Stimulated activated CD4-positive, alpha-beta T cell treated with anti-CD3 and anti-CD28 coated beads, Interleukin-1b, Interleukin-23, amount 100 ng/mL, for 24 hours (primary cell): ENCODE measurements at regions not wholly inside any gene's neighbourhood (a gene's known extent, or its start where the extent isn't known, plus 50 kb on each side); places are given as distances from the start of the nearest gene placed in this dataset.

Source experiments
- DNase-seq, 4 experiments: peaks; one replicate each; pipeline ENCODE4 v3.0.0-alpha.2; 2020; ENCODE audit warnings: low read depth in 4 of 4, low spot score in 1 of 4

DNA sequence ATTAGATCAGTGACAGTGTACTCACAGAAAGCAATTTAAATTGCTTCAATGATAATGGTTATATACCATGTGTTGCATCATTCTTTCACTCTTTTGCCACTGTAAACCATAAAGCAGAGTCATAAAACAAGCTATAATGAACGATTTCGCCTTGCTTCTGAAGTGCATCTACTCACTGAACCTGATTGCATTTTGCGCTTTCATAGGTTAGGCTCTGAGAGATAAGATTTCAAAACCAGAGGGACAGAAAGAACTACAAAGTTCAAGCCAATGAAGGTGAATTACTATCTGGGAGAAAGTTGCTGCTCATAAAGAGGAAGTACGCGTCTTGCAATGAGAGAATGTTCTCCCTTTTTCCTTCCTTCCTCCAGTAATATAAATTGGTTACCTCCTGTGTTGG, 412.7 kb downstream of the CETN3 start:
- no peak for DNase-seq

DNA sequence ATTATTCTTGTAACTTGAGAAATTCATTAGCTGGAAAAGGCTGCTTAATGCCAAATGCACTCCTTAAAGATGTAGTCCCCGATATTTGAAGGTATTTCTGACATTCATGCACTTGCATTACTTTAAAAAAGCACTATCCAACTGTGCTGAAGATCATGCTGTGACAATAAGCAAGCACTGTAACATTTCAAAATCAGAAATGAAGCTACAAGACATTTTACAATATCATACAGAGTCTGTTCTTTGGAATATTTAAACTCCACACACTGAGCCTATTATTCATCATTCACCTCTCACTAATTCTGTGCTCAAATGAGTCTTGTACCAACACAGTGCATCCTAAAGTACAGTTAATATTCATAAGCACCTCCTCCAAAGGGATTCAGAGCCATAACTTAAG, 413.2 kb downstream of the CETN3 start:
- no peak for DNase-seq

DNA sequence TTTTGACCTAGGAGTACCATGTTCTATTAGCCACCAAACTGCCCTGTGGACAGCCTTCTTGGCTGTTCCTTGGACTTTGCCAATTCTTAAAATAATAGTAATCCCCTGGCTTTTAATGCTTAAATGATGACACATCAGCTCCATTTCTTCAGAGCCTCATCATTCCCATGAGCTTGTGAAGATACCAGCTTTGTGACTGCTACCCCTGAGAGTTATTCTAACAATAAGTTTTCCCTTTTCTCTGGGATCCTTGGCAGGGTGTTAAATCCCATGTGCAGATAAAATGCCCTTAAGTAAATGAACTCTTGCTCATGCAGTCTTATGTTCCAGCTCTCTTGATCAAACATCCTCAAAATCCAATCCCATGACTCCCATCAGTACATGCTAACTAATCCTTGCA, 415.3 kb downstream of the CETN3 start:
- DNase-seq, result no peak

DNA sequence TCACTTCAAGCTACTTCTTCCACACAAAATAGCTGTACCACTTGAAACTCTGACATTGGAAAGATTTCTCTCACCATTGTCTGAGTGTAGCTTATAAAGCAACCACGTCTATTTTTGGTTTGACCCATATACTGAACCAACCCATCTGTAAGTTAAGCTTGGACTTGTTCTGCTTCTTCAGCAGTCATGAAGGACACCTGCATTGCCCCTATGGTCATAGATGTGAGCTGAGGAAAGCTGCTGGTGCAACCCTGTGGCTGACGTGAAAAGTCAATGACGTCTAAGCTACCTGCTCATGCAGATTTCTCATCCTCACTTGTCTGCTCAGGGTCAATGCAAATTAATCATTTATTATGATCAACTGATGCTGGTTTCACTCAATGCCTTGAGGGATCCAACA, 417.4 kb downstream of the CETN3 start:
- DNase-seq, result no peak

DNA sequence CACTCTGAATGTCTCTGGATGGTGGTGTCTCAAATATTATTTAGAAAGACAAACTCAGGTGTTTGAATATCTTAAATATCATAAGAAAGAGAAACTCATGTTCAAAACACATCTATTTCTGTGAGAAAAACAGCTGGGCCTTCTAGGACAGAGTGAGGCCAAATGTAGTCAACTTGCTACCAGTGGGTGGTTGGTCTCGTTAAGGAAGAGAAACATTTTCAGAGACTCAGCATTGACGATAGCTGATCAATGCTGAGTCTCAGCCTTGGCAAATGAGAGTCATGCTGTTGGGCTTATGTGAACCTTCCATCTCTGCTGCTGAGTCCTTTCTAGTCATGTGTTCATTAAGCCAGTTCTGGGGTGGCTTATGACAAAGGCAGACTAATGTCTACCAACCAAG, 418.0 kb downstream of the CETN3 start:
- DNase-seq, result no peak

DNA sequence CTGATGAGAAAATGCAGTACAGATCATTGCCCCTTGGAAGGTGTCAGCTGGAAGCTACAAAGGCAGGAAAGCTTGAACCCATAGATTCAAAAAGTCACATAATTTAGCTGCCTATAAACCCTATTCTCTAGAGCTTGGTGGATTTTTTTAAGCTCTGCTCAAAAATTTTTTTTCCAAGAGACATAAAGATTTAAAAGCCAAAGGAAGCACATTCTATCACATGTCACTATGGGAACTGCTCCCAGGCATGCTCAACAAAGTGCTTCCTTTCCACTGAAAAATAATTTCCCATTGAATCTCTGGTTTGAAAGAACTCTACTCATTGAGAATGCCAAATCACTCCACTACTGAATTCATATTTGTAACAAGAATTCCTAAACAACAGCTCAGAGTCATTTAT, 419.8 kb downstream of the CETN3 start:
- no peak for DNase-seq

DNA sequence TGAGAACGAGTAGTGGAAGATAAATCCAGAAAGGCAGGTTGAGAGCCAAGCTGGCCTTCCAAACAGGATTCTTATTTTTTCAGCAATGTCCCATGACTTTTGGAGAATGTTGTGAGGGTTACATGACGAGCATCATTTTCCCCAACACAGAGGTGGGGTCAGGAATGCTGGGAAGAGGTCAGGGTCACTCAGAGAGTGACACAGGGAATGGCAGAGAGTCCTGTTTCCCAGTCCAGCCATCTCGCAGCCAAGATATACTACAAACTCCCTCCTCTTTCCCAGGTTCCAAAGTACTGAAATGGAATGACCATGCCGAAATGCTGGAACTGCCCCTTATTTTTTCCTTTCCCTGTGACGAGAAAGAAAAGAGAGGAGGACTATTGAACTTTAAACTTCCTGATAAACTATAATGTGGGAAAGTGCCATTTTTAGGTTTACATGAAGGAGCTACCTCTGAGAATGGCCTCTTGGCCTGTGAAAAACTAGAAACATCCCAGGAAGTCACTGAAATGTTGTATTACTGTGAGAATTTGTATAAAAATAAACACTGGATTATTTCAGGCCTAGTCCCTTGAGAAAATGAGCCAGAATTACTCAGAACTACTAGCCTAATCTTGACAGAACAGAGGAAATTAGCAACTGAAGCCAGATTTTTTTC, 420.4 kb downstream of the CETN3 start:
- DNase-seq, result no peak

DNA sequence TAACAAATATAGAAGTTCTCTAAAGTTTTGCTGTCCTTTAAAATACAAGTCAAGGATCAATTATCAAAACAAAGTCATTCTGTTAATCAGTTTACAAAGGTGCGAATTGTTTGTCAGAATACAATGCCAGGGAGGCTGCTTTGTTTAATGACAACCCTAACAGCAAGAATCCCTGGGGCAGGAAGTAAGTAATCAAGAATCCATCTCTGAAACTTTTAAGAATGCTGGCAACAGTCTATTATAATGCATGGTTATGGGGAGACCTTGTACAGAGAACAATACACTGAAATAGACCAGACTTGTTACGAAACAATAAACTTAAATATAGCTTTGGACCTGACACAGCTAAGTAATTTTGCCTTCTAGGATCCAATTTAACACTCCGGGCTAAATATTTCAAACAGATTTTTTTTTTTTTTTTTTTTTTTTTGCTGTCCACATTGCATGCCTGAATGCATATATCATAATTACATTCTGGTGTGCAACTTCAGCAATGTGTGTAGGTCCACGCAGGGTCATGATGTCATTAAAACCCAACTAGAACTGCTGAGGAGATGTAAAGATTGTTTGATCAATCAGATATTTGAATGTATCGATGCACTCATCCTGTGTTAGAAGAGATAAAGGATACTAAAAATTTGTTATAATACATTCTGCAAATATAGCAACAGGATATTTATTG, 421.3 kb downstream of the CETN3 start:
- DNase-seq, result no peak

DNA sequence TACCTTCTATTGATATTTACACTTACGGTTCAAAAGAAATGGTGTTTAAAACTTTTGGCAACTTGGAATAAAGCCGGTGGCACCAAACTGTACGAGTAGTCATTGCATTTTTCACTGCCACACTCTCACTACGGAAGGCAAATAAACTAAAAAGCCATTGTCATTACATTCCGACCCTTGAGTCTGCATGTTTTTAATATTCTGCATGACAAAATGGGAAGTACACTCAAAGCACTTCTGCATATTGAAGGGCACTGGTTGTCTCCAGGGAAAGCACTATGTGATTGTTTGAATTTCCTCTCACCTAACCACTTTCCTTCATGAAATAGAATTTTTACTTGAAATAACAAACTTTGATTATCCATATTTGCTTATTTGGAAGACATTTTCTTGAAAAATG, 426.3 kb downstream of the CETN3 start:
- DNase-seq, result no peak

DNA sequence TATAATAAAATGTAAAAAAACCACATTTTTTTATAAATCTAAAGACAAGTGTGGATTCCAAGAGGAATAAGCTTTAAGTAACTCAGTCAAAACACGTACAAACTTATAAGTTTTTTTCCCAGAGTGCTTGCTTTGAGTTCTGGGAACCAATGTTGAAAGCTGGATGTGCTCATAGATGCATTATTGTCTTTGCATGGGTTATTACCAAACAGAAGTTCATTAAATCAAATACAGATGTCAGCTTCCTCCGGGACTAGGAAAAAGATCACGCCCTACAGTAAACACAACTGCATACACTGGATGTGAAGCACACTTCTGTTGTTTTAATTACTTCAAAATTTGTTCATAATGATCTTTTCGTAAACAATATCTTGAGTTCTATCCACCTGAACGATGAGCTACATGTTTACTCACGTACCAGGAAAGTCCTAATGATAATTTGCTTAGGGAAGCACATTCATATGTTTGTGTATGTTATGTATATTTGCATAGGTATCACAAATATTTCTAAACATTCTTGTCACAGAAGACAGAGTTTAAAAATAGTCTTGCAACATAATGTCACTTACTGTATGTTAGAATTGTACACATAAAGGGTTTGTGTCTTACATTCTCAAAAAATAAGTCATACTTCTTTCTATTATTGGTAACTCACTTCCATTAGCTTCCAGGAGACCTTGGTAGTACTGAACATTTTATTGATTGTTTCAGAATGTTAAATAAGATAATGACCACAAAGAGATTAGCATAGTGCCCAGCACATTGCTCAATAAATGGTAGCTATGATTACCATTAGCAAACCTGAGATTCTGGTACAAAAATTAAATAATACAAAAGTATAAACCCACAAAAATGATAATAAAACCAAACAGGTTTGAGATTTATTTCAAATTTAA, 427.4 kb downstream of the CETN3 start:
- no peak for DNase-seq

DNA sequence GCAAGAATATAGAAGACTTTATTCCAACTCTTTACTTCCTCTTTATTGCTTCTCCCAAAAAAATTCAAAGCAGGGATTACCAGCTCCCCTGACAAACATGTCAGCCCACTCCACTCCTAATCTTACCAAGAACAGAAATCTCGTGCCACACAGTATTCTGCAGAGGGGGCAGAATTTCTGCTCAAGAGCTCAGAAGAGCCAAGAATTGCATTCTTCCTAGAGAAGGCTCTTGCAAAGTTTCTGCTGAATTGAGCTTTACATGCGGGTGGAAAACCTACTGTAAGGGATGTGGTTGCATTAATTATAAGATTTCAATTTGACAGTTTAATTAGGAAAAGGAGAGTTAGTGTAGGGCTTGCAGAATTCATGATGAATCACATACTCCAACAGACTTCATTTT, 428.5 kb downstream of the CETN3 start:
- no peak for DNase-seq

DNA sequence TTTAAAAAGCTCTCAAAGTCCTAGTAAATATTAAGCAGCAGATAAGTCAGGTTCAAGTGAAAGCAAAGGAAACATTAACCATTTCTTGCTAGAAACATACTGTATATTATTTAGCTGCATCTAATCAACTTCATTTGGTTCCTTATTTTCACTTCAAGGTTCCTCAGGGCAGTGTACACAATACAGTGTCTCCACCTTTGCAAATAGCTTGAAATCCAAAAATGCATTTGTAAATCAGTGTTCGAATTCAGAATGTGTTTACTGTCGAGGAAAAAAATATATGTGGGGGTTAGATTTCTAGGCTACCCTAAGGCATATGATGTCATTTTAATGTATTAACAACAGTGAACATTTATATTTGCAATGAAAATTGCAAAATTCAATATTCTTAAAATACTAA, 436.0 kb downstream of the CETN3 start:
- DNase-seq, result no peak

DNA sequence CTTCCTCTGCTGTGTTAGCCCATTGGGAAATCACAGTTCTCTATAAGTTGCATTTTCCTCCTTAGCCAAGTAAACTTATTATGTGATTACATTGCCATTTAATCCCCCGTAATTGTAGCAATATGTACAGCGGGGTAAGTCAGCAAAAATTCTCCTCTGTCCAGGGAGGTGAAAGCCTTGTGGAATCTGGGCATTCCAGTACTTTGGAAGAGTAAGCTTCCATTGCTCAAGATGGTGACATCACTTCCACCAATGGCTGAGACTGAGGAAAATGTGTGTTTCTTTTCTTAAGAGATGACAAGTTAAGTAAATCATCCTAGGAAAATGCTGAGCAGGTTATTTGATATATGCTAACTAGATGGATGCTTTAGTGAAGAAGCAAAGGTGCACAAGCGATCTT, 436.7 kb downstream of the CETN3 start:
- DNase-seq, result no peak

DNA sequence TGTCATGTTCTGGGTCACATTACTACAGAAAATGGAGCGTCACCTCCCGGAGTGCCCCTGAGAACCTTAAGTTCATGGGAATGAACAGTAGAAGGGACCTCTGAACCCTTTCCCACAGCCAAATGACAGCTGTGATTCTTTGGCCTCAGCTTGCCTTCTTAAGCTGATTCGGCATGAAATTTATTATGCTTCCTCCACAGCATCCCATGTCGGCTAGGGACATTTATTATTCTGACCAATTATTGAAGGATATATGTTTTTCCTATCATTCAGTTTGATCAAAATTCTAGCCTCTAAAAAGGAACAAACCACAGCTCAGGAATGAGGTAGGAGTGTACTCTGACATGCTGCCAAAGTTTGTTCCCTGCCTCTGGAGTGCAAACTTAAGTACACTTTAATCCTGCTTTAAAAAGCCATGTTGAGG, 440.6 kb downstream of the CETN3 start:
- DNase-seq, result no peak

DNA sequence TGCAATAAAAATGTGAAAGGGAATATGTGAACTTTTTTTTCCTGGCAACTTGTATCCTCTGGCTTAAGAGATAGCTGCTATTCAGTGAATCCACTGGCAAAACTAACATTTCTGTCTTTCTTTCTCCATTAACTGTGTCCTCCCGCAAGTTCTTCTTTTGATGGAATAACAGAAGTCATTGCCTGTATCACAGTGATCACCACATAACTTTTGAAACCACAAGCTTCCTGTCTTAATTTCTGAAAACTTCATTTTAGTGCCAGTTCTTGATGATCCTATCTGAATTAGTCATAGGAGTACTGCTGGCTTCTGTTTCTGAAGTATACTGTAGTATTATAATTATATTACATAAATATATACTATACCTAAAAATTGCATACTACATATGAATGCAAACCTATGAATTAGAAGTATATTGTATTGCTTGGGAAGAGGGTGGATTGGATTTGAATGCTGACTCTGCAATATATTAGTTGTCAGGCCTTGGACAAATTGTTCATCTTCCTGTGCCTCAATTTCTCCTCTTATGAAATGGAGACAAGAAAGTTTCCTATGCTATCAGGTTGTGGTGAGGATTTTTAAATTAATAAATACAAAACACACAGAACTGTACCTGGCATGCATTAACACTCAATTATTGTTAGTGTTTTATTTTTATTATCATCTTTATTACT, 441.6 kb downstream of the CETN3 start:
- DNase-seq, result no peak

DNA sequence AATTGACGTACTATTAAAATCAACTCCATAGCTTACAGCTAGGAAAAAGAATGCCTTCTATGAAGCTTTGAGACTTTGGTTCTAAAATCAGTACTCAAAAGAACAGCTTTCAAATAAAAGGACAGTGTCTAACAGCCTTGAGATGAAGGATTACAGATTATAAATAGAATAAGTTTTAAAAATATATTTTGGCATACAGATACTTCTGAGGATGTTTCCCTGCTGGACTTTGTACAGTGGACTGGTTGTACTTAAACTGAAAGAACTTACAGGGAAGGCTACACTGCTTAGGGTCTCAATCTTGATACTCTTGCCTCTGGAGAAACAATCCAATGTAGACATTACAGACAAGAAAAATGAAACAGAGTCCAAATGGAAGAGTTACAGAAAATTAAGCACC, 452.7 kb downstream of the CETN3 start:
- no peak for DNase-seq

DNA sequence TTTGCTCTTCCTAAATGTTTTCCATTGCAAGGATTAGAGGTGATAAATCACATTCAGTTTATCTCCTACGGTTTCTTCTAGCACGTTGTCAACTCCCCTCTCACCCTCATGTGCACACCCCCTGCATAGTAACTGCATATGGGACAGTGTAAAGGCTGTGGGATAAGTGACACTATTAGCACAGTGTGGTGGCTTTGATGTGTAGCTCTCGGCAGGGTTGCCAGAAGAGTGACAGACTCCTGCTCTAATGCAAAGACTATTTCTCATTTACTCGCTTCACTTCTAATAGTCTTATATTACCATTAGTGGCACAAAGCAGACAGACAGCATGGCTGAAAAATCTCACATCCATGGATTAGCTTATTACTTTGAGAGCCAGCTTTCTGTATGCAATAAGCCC, 454.6 kb downstream of the CETN3 start:
- no peak for DNase-seq

DNA sequence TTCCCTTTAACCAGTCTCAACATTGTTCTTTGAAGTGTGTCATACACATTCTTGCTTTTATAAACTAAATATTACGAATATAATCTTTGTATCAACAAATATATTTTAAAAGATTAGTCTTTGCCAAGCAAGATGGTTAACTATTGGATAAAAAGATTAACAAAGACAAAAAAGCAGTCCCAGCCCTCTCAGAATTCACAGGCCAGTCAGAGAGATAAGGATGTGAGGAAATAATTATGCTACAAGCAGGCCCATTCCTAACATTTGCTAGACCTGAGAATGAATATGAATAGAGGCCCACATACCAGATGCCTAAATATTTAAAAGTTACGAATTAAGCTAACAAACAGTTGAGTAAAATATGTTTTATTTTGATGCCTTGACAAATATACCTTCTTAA, 457.7 kb downstream of the CETN3 start:
- no peak for DNase-seq

DNA sequence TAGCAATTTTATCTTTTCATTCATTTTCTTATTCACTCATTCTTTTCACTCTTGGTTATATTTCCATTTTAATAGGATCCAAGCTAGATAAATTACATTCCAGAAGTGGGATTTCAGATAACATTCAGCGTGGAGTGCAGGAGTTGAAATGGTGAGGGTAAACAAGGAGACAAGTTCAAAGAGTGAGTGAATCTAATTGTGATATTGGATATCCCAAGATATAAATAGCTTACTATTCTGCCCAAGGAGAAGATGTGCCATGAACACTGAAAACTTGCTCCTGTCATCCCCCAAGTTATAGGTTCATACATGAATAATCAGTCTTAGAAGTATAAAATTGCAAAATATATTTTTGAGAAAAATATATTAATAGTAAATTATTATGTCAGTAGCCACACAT, 459.3 kb downstream of the CETN3 start:
- DNase-seq, result no peak

DNA sequence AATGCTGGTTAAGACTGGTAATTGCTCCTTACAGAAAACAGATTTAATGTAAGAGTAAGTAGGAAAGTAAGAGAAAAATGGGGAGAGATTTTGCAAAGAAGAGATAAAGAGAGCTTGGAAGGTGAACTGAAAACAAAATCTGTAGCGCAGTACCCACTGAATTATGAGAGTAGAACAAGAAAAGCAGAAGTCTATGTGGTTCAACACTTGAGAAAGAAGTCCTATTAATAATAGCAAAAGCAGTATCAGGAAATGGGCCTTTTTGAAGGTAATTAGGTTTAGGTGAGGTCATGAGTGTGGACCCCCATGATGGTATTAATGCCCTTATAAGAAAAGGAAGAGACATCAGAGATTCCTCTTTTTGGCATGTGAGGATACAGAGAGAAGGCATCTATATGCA, 460.6 kb downstream of the CETN3 start:
- no peak for DNase-seq

DNA sequence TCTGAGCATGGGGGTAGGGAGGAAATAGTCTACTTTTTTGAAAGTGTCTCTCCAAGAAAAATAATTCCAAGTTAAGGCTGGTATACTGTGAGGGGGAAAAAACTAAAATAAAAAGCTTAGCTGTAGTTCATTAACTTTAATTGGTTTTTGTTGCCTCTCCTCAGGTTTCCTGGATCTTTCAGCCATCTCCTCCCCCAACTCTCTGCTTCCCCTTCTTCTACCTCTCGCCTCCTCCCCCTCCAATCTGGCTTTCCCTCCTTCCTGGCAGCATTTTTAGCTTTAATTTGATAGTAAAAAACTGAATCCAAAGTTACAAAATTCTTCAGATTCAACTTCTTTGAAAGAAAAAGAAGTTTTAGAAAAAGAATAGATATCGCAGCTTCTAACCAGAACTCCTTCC, 462.6 kb downstream of the CETN3 start:
- DNase-seq, result no peak

DNA sequence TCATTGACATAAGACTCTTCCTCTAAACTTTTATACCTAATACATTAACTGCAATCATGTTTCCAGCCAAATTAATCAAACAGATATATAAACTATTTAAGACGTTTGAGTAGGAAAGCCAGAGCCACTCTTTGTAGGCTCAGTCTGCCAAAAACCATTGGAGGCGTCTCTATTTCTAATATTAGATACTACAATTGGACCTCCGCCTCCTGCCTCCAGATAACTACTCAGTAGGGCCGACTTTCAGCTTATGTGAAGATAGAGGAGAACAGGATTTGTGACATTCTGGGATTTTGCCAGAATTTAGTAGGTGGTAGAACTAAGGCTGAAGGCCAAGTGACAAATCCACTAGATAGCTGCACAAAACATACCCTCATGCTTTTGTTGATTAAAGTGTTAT, 463.0 kb downstream of the CETN3 start:
- DNase-seq, result no peak
